ENCODE measurements at regions not wholly inside any gene's neighbourhood (a gene's known extent, or its start where the extent isn't known, plus 50 kb on each side); places are given as distances from the start of the nearest gene placed in this dataset.

GRCh38 chr14:86364634-86365033 lies 834.7 kb downstream of the FLRT2 start (continued):
- TF ChIP-seq, protein P1, sequence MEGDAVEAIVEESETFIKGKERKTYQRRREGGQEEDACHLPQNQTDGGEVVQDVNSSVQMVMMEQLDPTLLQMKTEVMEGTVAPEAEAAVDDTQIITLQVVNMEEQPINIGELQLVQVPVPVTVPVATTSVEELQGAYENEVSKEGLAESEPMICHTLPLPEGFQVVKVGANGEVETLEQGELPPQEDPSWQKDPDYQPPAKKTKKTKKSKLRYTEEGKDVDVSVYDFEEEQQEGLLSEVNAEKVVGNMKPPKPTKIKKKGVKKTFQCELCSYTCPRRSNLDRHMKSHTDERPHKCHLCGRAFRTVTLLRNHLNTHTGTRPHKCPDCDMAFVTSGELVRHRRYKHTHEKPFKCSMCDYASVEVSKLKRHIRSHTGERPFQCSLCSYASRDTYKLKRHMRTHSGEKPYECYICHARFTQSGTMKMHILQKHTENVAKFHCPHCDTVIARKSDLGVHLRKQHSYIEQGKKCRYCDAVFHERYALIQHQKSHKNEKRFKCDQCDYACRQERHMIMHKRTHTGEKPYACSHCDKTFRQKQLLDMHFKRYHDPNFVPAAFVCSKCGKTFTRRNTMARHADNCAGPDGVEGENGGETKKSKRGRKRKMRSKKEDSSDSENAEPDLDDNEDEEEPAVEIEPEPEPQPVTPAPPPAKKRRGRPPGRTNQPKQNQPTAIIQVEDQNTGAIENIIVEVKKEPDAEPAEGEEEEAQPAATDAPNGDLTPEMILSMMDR (IDR thresholded peaks at IDR 0.05; ENCODE audit: low read depth, low read length, missing input control) = no peak
- TF ChIP-seq FOXA1 (IDR thresholded peaks at IDR 0.05) (no peak), SP1 (IDR thresholded peaks at IDR 0.05) (no peak), HNF4A (conservative IDR thresholded peaks at IDR 0.05) (no peak), MAX (IDR thresholded peaks at IDR 0.05) (no peak)

GRCh38 chr14:86363576-86363975 lies 833.6 kb downstream of the FLRT2 start:
- 75% methylated on average over 1 of the region's 1 CpG for WGBS

More at GRCh38 chr14:86363576-86363975, 833.6 kb downstream of the FLRT2 start:
- Histone ChIP-seq H3K9me3 (ENCODE audit: control insufficient read depth in 4 of 4, low read length in 3 of 4) (no peaks in the 10 kb centered on the region), H3K27ac (ENCODE audit: low read depth in 1 of 2, low read length in 2 of 2) (no peak overlapping the region), H3K4me1 (ENCODE audit: control insufficient read depth in 4 of 4, insufficient read depth in 4 of 4, low read length in 3 of 4) (no peaks in the 10 kb centered on the region), H3K4me3 (ENCODE audit: low read depth in 1 of 3, low read length in 3 of 3) (no peak overlapping the region), H3K9ac (ENCODE audit: low read depth in 1 of 2, low read length in 2 of 2) (no peak overlapping the region), H3K27me3 (ENCODE audit: control insufficient read depth in 4 of 4, insufficient read depth in 4 of 4, low read length in 3 of 4) (no peaks in the 10 kb centered on the region), H3K36me3 (ENCODE audit: control insufficient read depth in 4 of 4, insufficient read depth in 3 of 4, low read depth in 1 of 4, low read length in 3 of 4) (no peaks in the 10 kb centered on the region)
- no peak for TF ChIP-seq HNF4G (IDR thresholded peaks at IDR 0.05)
- TF ChIP-seq RAD21 (IDR thresholded peaks at IDR 0.05) = no peak
- TF ChIP-seq RXRA (IDR thresholded peaks at IDR 0.05) = no peak
- no peak for TF ChIP-seq FOXA2 (IDR thresholded peaks at IDR 0.05)
- no peak for TF ChIP-seq MAX (IDR thresholded peaks at IDR 0.05)
- no peak for TF ChIP-seq YY1 (IDR thresholded peaks at IDR 0.05)
- no peak for TF ChIP-seq GABPA (IDR thresholded peaks at IDR 0.05 in 1 of 2, conservative IDR thresholded peaks at IDR 0.05 in 1 of 2)
- TF ChIP-seq NR2F2 (IDR thresholded peaks at IDR 0.05) = no peak
- TF ChIP-seq, protein P1 (IDR thresholded peaks at IDR 0.05; ENCODE audit: low read depth, low read length, missing input control) = no peak
- TF ChIP-seq HNF4A (conservative IDR thresholded peaks at IDR 0.05) = no peak
- TF ChIP-seq EGR1 (IDR thresholded peaks at IDR 0.05; ENCODE audit: low read depth in 2 of 2) = no peak
- TF ChIP-seq TAF1 (conservative IDR thresholded peaks at IDR 0.05) = no peak
- no peak for TF ChIP-seq JUND (IDR thresholded peaks at IDR 0.05)
- TF ChIP-seq REST (IDR thresholded peaks at IDR 0.05) = no peak
- DNase-seq (ENCODE audit: low spot score) = no peak
